ENCODE measurements at regions not wholly inside any gene's neighbourhood (a gene's known extent, or its start where the extent isn't known, plus 50 kb on each side); places are given as distances from the start of the nearest gene placed in this dataset.

- TF ChIP-seq CTCF (IDR thresholded peaks at IDR 0.05) (peak in 1 of 5 experiments; percentile 7), POLR2A (IDR thresholded peaks at IDR 0.05) (no peak), EP300 (IDR thresholded peaks at IDR 0.05; ENCODE audit: low read depth) (no peak), POLR2AphosphoS5 (IDR thresholded peaks at IDR 0.05) (no peak)
Observed at GRCh38 chr2:7809640-7810039, 872.2 kb upstream of the ID2 start.
